CD14-positive monocyte (primary cell): ENCODE measurements at regions not wholly inside any gene's neighbourhood (a gene's known extent, or its start where the extent isn't known, plus 50 kb on each side); places are given as distances from the start of the nearest gene placed in this dataset.

Source experiments
- DNase-seq, 3 donors: peaks; one replicate each; pipeline ENCODE4 v3.0.0-alpha.2; 2011 to 2022
- H2AFZ ChIP-seq: 2 replicates; pipeline ENCODE4 v1.6.0; 2012; ENCODE audit warnings: mild to moderate bottlenecking, low read depth, low read length, inconsistent platforms; ENCODE audit not compliant: insufficient read depth, poor library complexity, severe bottlenecking
- H3K27ac ChIP-seq, 2 donors: 1 replicate in 1 of 2; 2 replicates in 1 of 2; pipeline ENCODE4 v1.5.1; 2012 to 2013; ENCODE audit warnings: low read length in 2 of 2, control low read depth in 1 of 2, inconsistent platforms in 1 of 2, low read depth in 1 of 2, mild to moderate bottlenecking in 1 of 2
- H3K27me3 ChIP-seq, 2 donors: one replicate each; pipeline versions ENCODE4 v1.6.0 to v1.6.1; 2011 to 2013; ENCODE audit warnings: low read length in 2 of 2; ENCODE audit not compliant: control insufficient read depth in 2 of 2, insufficient read depth in 2 of 2
- H3K36me3 ChIP-seq, 2 donors: replicated peaks in 1 of 2; 1 replicate in 1 of 2; 2 replicates in 1 of 2; pipeline versions ENCODE4 v1.5.1 to v1.6.1; 2012 to 2013; ENCODE audit warnings: low read length in 2 of 2, control low read depth in 1 of 2, inconsistent platforms in 1 of 2, mild to moderate bottlenecking in 1 of 2; ENCODE audit not compliant: insufficient read depth in 2 of 2, control insufficient read depth in 1 of 2
- H3K4me1 ChIP-seq, 2 donors: 1 replicate in 1 of 2; 2 replicates in 1 of 2; pipeline versions ENCODE4 v1.5.1 to v1.6.1; 2012 to 2013; ENCODE audit warnings: low read length in 2 of 2, control low read depth in 1 of 2, inconsistent platforms in 1 of 2, mild to moderate bottlenecking in 1 of 2, moderate library complexity in 1 of 2; ENCODE audit not compliant: insufficient read depth in 2 of 2, control insufficient read depth in 1 of 2
- H3K4me2 ChIP-seq: replicated peaks from 2 replicates; pipeline ENCODE3; 2012; ENCODE audit warnings: low read length, moderate library complexity, mild to moderate bottlenecking; ENCODE audit not compliant: poor library complexity, severe bottlenecking; ENCODE audit errors: extremely low read depth
- H3K4me3 ChIP-seq, 3 experiments: fragments of 200-600 bp in 1 of 3; sonication (generic) in 1 of 3; replicated peaks in 1 of 3; 1 replicate in 2 of 3; 2 replicates in 1 of 3; pipeline ENCODE4 v1.5.1; 2011 to 2013; ENCODE audit warnings: low read length in 3 of 3, mild to moderate bottlenecking in 3 of 3, control low read depth in 2 of 3, low read depth in 2 of 3, inconsistent platforms in 1 of 3, moderate library complexity in 1 of 3
- H3K79me2 ChIP-seq: 2 replicates; pipeline ENCODE4 v1.6.0; 2012; ENCODE audit warnings: mild to moderate bottlenecking, control low read depth, inconsistent platforms, low read length, moderate library complexity; ENCODE audit not compliant: insufficient read depth
- H3K9ac ChIP-seq: 2 replicates; pipeline ENCODE4 v1.6.0; 2017; ENCODE audit warnings: low read length, mild to moderate bottlenecking; ENCODE audit not compliant: insufficient read depth, poor library complexity, severe bottlenecking
- H3K9me3 ChIP-seq, 2 donors: replicated peaks in 1 of 2; 1 replicate in 1 of 2; 2 replicates in 1 of 2; pipeline versions ENCODE4 v1.5.1 to v1.6.1; 2012 to 2013; ENCODE audit warnings: low read length in 2 of 2, control low read depth in 1 of 2; ENCODE audit not compliant: control insufficient read depth in 1 of 2, insufficient read depth in 1 of 2
- H4K20me1 ChIP-seq: 2 replicates; pipeline ENCODE4 v1.6.0; 2012; ENCODE audit warnings: mild to moderate bottlenecking, low read length, control low read depth, moderate library complexity; ENCODE audit not compliant: insufficient read depth
- H3K27ac Mint-ChIP-seq, 7 donors: one replicate each; pipeline ENCODE4 v1.8.0; 2020; ENCODE audit warnings: mild to moderate bottlenecking in 7 of 7, mixed read lengths in 7 of 7, moderate library complexity in 6 of 7, inconsistent platforms in 2 of 7
- H3K27me3 Mint-ChIP-seq, 3 donors: one replicate each; pipeline ENCODE4 v1.8.0; 2021 to 2022; ENCODE audit warnings: low read depth in 3 of 3, mild to moderate bottlenecking in 3 of 3, mixed read lengths in 3 of 3, moderate library complexity in 3 of 3, inconsistent platforms in 1 of 3
- H3K36me3 Mint-ChIP-seq, 2 donors: one replicate each; pipeline ENCODE4 v1.8.0; 2020; ENCODE audit warnings: mixed read lengths in 2 of 2, inconsistent platforms in 1 of 2, mild to moderate bottlenecking in 1 of 2
- H3K4me1 Mint-ChIP-seq: one replicate; pipeline ENCODE4 v1.8.0; 2020; ENCODE audit warnings: mild to moderate bottlenecking, mixed read lengths
- H3K4me3 Mint-ChIP-seq, 2 donors: one replicate each; pipeline ENCODE4 v1.8.0; 2020; ENCODE audit warnings: mild to moderate bottlenecking in 2 of 2, mixed read lengths in 2 of 2, moderate library complexity in 1 of 2
- H3K9me3 Mint-ChIP-seq, 7 donors: one replicate each; pipeline ENCODE4 v1.8.0; 2020 to 2022; ENCODE audit warnings: mixed read lengths in 7 of 7, mild to moderate bottlenecking in 6 of 7, moderate library complexity in 6 of 7, inconsistent platforms in 2 of 7
- WGBS: methylation state at CpG from one replicate; pipeline ENCODE4 v1.1.5; 2013; ENCODE audit warnings: missing lambda C conversion rate; ENCODE audit not compliant: insufficient coverage; 5-methylcytosine and 5-hydroxymethylcytosine counted together
- intact Hi-C, 2 donors: fragments of 100-400 bp; cut with micrococcal nuclease; formaldehyde crosslinking; loops; one replicate each; pipeline versions ENCODE4 v1.15.0 to v1.15.1; 2023
- TF ChIP-seq, protein P1 (sequence below): fragments of 200-600 bp; IDR thresholded peaks from one replicate; pipeline ENCODE4 v1.8.0; 2022; ENCODE audit warnings: antibody characterized with exemption, mild to moderate bottlenecking

DNA sequence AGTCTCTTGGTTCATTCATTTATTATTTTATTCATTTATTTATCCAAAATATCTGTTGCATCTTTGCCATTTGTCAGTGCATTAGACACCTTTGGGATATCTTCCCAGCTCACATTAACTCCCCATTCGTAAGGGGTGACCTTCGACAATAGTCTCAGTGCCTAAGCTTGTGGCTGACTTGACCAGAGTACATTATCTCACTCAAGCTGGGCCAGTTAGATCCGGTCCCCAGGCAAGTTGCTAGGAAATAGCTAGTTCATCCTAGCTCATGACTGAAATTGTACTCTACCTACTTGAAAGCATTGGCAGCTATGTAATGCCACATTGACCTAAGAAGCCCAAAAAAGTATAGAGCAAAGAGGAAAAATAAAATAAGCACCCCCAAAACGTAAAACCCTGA is 165.3 kb downstream of the FBXO8 start:
- no peak overlapping the region for H3K27ac ChIP-seq
- no peak overlapping the region for H3K27ac Mint-ChIP-seq
- TF ChIP-seq, protein P1, sequence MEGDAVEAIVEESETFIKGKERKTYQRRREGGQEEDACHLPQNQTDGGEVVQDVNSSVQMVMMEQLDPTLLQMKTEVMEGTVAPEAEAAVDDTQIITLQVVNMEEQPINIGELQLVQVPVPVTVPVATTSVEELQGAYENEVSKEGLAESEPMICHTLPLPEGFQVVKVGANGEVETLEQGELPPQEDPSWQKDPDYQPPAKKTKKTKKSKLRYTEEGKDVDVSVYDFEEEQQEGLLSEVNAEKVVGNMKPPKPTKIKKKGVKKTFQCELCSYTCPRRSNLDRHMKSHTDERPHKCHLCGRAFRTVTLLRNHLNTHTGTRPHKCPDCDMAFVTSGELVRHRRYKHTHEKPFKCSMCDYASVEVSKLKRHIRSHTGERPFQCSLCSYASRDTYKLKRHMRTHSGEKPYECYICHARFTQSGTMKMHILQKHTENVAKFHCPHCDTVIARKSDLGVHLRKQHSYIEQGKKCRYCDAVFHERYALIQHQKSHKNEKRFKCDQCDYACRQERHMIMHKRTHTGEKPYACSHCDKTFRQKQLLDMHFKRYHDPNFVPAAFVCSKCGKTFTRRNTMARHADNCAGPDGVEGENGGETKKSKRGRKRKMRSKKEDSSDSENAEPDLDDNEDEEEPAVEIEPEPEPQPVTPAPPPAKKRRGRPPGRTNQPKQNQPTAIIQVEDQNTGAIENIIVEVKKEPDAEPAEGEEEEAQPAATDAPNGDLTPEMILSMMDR = no peak
- H3K4me3 Mint-ChIP-seq = no peak overlapping the region
- H3K4me2 ChIP-seq = no peak overlapping the region
- no peak overlapping the region for H3K4me3 ChIP-seq
- H3K79me2 ChIP-seq = no peaks in the 10 kb centered on the region
- intact Hi-C loops = no loop called here
- H3K27me3 Mint-ChIP-seq = peaks cover 7 to 37% (median 20%) of the 10 kb centered on the region in 3 donors
- peaks cover 11% of the 10 kb centered on the region for H3K4me1 Mint-ChIP-seq
- no peaks in the 10 kb centered on the region for H3K9me3 ChIP-seq
- H3K9me3 Mint-ChIP-seq = peaks cover 0 to 4% (median 0%) of the 10 kb centered on the region in 7 donors
- no peak overlapping the region for H3K9ac ChIP-seq
- H3K36me3 ChIP-seq = no peaks in the 10 kb centered on the region
- H2AFZ ChIP-seq = no peak overlapping the region
- no peak for DNase-seq
- peaks cover 18 to 29% of the 10 kb centered on the region in 2 donors for H3K27me3 ChIP-seq
- H3K36me3 Mint-ChIP-seq = no peaks in the 10 kb centered on the region
- peaks cover 0 to 3% of the 10 kb centered on the region in 2 donors for H3K4me1 ChIP-seq
- H4K20me1 ChIP-seq = no peaks in the 10 kb centered on the region
- 100% methylated on average over 3 of the region's 4 CpGs for whole genome bisulfite sequencing

DNA sequence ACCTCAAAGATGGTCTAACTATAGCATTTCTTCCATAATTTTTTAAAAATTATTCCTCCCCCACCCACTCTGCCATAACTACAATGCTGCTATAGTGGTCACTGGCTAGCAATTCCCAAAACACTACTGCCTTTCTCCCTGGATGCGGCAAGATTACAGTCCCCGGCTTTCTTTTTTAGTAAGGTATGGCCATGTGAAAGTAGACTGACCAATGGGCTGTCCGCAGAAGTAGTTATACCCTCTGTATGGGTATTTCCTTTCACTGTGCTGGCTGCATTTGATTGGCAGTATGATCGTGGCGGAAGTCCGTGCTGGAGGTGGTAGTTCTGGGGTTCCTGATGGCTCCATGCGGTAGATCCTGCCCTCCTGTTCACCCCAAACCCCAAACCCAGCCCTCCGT is 166.0 kb downstream of the FBXO8 start:
- Histone ChIP-seq H3K4me2 (no peak overlapping the region), H4K20me1 (no peaks in the 10 kb centered on the region), H3K36me3 (no peaks in the 10 kb centered on the region), H3K9me3 (no peaks in the 10 kb centered on the region), H2AFZ (no peak overlapping the region), H3K4me1 (peaks cover 0 to 3% of the 10 kb centered on the region in 2 donors), H3K9ac (no peak overlapping the region), H3K27me3 (peaks cover 13 to 25% of the 10 kb centered on the region in 2 donors), H3K79me2 (no peaks in the 10 kb centered on the region), H3K4me3 (no peak overlapping the region), H3K27ac (no peak overlapping the region)
- Mint-ChIP-seq H3K36me3 (no peaks in the 10 kb centered on the region), H3K9me3 (peaks cover 0 to 4% (median 0%) of the 10 kb centered on the region in 7 donors), H3K27ac (no peak overlapping the region), H3K27me3 (peaks cover 7 to 34% (median 15%) of the 10 kb centered on the region in 3 donors), H3K4me1 (peaks cover 11% of the 10 kb centered on the region), H3K4me3 (no peak overlapping the region)
- TF ChIP-seq, protein P1 = no peak
- no peak for DNase-seq
- WGBS = no CpG with 5 or more reads among the region's 8 CpGs
- intact Hi-C loops = no loop called here
